OCI-LY3 (cell line): ENCODE measurements at regions not wholly inside any gene's neighbourhood (a gene's known extent, or its start where the extent isn't known, plus 50 kb on each side); places are given as distances from the start of the nearest gene placed in this dataset.

Experiments
- CTCF ChIP-seq: fragments of 200-600, 300-600 bp; sonication (generic); IDR thresholded peaks from 2 replicates; pipeline ENCODE4 v1.5.1; 2014; ENCODE audit warnings: antibody characterized with exemption, low read length, low read depth
- EZH2phosphoT487 ChIP-seq: fragments of 200-600 bp; shearing (Covaris generic); IDR thresholded peaks from 2 replicates; pipeline ENCODE4 v1.6.1; 2018; ENCODE audit warnings: antibody characterized with exemption, mixed run types, low read depth

DNA sequence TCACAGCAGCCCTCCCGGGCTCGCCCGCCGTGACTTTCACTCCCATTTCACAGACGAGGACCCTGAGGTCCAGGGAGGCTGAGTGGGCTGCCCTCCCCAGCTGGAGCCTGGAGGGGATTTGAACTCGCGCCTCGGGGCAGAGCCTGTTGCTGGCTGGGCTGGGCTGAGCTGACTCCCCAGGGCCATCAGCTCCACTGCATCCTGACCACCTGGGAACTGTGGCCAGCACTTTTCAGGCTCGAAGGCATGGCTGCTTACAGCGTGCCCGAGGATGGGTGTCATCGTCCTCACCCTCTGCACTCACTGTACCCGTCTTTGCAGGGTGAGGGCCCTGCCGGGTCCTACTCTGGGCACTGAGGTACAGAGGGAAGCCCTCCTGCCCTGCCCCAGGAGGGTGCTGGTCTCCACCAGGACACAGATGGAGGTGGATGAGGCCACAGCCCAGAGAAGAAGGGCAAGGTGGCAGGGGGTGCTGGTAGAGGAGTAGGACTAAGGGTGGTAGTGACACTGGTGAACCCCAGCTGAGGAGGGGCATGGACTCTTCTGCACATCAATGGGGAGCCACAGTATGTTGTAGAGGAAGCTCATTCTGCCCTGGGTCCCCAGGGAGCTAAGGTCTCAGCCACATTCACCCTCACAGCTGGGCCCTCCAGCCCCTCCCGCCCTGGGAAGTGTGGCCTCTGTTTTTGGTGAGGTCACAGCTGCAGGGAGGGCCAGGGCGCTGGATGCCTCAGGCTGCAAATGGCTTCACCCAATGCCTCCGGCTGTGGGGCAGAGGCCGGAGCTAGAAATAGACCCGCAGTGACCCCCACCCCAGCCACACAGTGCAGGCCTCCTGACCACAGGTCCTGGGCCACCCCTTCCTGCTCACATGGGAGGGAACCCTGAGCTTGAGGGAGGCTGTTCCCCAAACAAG, 365.1 kb upstream of the SFSWAP start:
- no peak for TF ChIP-seq CTCF
- no peak for TF ChIP-seq EZH2phosphoT487
